Panc1 (cell line): ENCODE measurements at regions not wholly inside any gene's neighbourhood (a gene's known extent, or its start where the extent isn't known, plus 50 kb on each side); places are given as distances from the start of the nearest gene placed in this dataset.

ENCODE experiments used
- ATAC-seq: fragments of 200-7000 bp; cut with Tn5 transposase; 2 replicates; pipeline ENCODE4 v1.9.1; 2020; ENCODE audit warnings: mild to moderate bottlenecking, moderate library complexity
- BruUV-seq: library from RNA; stranded (reverse); fragments of 400-500 nt; replicated peaks from 2 replicates; lab custom pipeline; 2021; lab: Mats Ljungman, UMichigan
- CTCF ChIA-PET: fragments of 300-600 bp; sonication (Branson Sonifier 250); formaldehyde crosslinking; loops from one replicate; lab custom pipeline; 2022; ENCODE audit warnings: antibody characterized with exemption; lab: Charles Lee
- POLR2A ChIA-PET: fragments of 300-600 bp; sonication (Branson Sonifier 250); formaldehyde crosslinking; loops from one replicate; lab custom pipeline; 2022; ENCODE audit warnings: antibody characterized with exemption; lab: Charles Lee
- DNase-seq: peaks from one replicate; pipeline ENCODE4 v3.0.0-alpha.2; 2010; ENCODE audit warnings: low read depth, low spot score
- H3K27ac ChIP-seq: 2 replicates; pipeline ENCODE4 v1.5.1; 2011; ENCODE audit warnings: mild to moderate bottlenecking, low read length, inconsistent platforms
- H3K27me3 ChIP-seq: fragments of 200-500 bp; sonication (Bioruptor generic); 2 replicates; pipeline ENCODE4 v1.6.0; 2014; ENCODE audit warnings: low read length, inconsistent platforms; ENCODE audit not compliant: control insufficient read depth, insufficient read depth
- H3K36me3 ChIP-seq: fragments of 200-500 bp; sonication (Bioruptor generic); 2 replicates; pipeline ENCODE4 v1.5.1; 2014; ENCODE audit warnings: inconsistent platforms, mild to moderate bottlenecking, low read length, moderate library complexity; ENCODE audit not compliant: control insufficient read depth, insufficient read depth
- H3K4me1 ChIP-seq: 2 replicates; pipeline ENCODE4 v1.5.1; 2011; ENCODE audit warnings: inconsistent platforms, mild to moderate bottlenecking, low read length, moderate library complexity; ENCODE audit not compliant: control insufficient read depth, insufficient read depth
- H3K4me3 ChIP-seq, 2 experiments: 2 replicates each; pipeline ENCODE4 v1.5.1; 2011 to 2012; ENCODE audit warnings: low read depth in 2 of 2, low read length in 2 of 2, mild to moderate bottlenecking in 2 of 2, inconsistent platforms in 1 of 2, moderate library complexity in 1 of 2
- H3K9me3 ChIP-seq: fragments of 200-500 bp; sonication (Bioruptor generic); 2 replicates; pipeline ENCODE4 v1.5.1; 2014; ENCODE audit warnings: low read depth, mild to moderate bottlenecking, inconsistent platforms, low read length, moderate library complexity; ENCODE audit not compliant: control insufficient read depth, insufficient read depth
- CTCF ChIP-seq: fragments of 450-650 bp; IDR thresholded peaks from 2 replicates; pipeline ENCODE4 v1.5.1; 2017; ENCODE audit warnings: mild to moderate bottlenecking
- POLR2AphosphoS5 ChIP-seq: IDR thresholded peaks from 2 replicates; pipeline ENCODE4 v1.6.1; 2012; ENCODE audit warnings: mild to moderate bottlenecking, low read depth, low read length, moderate library complexity
- SIN3A ChIP-seq: IDR thresholded peaks from 2 replicates; pipeline ENCODE4 v1.6.1; 2012; ENCODE audit warnings: low read depth, mild to moderate bottlenecking, low read length, moderate library complexity, borderline replicate concordance; ENCODE audit not compliant: insufficient read depth
- TCF7L2 ChIP-seq: IDR thresholded peaks from 2 replicates; pipeline ENCODE4 v1.6.1; 2011; ENCODE audit warnings: mild to moderate bottlenecking, low read depth, low read length, inconsistent platforms
- in situ Hi-C: cut with HindIII; loops from 2 replicates; pipeline ENCODE4 v1.10.0; 2016; ENCODE audit warnings: low sequenced_read_pairs, low pct_unique_long_range_greater_than_20kb
- intact Hi-C: fragments of 100-400 bp; cut with micrococcal nuclease; formaldehyde crosslinking; loops from one replicate; pipeline ENCODE4 v1.10.0; 2022; ENCODE audit not compliant: unreplicated experiment
- TF ChIP-seq, protein P1 (sequence below), 2 experiments: IDR thresholded peaks; 2 replicates each; pipeline ENCODE4 v1.6.1; 2011 to 2012; ENCODE audit warnings: low read depth in 2 of 2, control low read depth in 1 of 2, low read length in 1 of 2, mild to moderate bottlenecking in 1 of 2, moderate library complexity in 1 of 2; ENCODE audit not compliant: insufficient read depth in 1 of 2

DNA sequence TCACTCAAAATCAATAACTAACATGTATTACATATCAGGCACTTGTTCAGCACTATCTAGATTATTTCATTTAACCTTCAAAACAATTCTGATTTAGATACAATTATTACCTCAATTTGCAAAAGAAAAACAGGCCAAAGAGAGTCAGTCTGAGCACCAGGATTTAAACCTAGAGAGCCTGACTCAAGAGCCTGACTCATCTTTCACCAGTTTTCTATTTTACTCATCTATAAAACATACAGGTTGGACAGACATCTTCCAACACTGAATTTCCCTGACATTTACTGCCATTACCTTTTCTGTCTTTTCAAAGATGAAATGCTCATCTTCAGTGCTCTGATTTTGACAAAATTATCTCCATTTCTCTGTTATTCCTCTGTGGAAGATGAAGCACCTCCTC lies 116.5 kb downstream of the MRPL39 start:
- in situ Hi-C loops (no loop called here), intact Hi-C loops (no loop called here)
- Histone ChIP-seq H3K9me3 (no peaks in the 10 kb centered on the region), H3K27me3 (no peaks in the 10 kb centered on the region), H3K36me3 (no peaks in the 10 kb centered on the region; the same call in 1 of the 2 replicates), H3K4me3 (no peak overlapping the region), H3K4me1 (no peaks in the 10 kb centered on the region), H3K27ac (no peak overlapping the region)
- ChIA-PET POLR2A (no interaction called here), CTCF (no interaction called here)
- ATAC-seq: no peak
- TF ChIP-seq, protein P1, sequence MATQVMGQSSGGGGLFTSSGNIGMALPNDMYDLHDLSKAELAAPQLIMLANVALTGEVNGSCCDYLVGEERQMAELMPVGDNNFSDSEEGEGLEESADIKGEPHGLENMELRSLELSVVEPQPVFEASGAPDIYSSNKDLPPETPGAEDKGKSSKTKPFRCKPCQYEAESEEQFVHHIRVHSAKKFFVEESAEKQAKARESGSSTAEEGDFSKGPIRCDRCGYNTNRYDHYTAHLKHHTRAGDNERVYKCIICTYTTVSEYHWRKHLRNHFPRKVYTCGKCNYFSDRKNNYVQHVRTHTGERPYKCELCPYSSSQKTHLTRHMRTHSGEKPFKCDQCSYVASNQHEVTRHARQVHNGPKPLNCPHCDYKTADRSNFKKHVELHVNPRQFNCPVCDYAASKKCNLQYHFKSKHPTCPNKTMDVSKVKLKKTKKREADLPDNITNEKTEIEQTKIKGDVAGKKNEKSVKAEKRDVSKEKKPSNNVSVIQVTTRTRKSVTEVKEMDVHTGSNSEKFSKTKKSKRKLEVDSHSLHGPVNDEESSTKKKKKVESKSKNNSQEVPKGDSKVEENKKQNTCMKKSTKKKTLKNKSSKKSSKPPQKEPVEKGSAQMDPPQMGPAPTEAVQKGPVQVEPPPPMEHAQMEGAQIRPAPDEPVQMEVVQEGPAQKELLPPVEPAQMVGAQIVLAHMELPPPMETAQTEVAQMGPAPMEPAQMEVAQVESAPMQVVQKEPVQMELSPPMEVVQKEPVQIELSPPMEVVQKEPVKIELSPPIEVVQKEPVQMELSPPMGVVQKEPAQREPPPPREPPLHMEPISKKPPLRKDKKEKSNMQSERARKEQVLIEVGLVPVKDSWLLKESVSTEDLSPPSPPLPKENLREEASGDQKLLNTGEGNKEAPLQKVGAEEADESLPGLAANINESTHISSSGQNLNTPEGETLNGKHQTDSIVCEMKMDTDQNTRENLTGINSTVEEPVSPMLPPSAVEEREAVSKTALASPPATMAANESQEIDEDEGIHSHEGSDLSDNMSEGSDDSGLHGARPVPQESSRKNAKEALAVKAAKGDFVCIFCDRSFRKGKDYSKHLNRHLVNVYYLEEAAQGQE (IDR thresholded peaks at IDR 0.05; ENCODE audit: insufficient read depth in 1 of 2, low read depth in 2 of 2, low read length in 1 of 2): no peak
- TF ChIP-seq TCF7L2: no peak
- TF ChIP-seq SIN3A: no peak
- no peak for TF ChIP-seq POLR2AphosphoS5
- no peak for TF ChIP-seq CTCF
- no peak for DNase-seq
- no TSS peak for BruUV-seq

- in situ Hi-C loops (no loop called here), intact Hi-C loops (no loop called here)
- CTCF ChIA-PET: no interaction called here
- Histone ChIP-seq H3K9me3 (no peaks in the 10 kb centered on the region), H3K4me1 (no peaks in the 10 kb centered on the region), H3K4me3 (no peak overlapping the region), H3K27ac (no peak overlapping the region), H3K27me3 (no peaks in the 10 kb centered on the region), H3K36me3 (no peaks in the 10 kb centered on the region; the same call in 1 of the 2 replicates)
- no peak for DNase-seq
- POLR2A ChIA-PET: no interaction called here
- ATAC-seq: no peak
- BruUV-seq: no TSS peak
- TF ChIP-seq, protein P1 (IDR thresholded peaks at IDR 0.05; ENCODE audit: insufficient read depth in 1 of 2, low read depth in 2 of 2, low read length in 1 of 2): no peak
- TF ChIP-seq SIN3A: no peak
- no peak for TF ChIP-seq POLR2AphosphoS5
- TF ChIP-seq TCF7L2: no peak
- TF ChIP-seq CTCF: no peak
Measured at GRCh38 chr21:25489673-25490072, 117.6 kb downstream of the MRPL39 start.
